ENCODE measurements at regions not wholly inside any gene's neighbourhood (a gene's known extent, or its start where the extent isn't known, plus 50 kb on each side); places are given as distances from the start of the nearest gene placed in this dataset.
"Not testable (repeated sequence)": the region's sequence is repeated elsewhere in the genome, so short reads cannot be mapped to it uniquely, and the experiment has no call there.

DNA sequence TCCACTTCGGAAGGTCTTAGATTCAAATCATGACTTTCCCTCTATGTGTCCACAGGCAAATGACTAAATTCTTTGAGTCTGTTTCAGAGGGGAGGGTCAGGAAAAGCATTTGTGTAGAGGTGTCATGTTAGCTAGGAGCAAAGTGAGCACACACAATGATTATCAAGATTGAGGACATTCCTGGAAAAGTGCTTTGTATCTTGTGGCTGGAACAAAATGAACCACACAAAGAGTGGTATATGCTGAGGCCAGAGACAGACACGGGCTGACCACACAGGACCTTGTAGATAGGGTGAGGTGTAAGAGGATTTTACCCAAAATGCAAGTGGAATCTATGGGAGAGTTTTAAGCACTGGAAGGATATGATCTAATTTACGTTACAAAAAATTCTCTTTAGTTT lies 245.3 kb upstream of the NMUR2 start:
- intact Hi-C loops (cut with DNase I, micrococcal nuclease) = no loop called here
- H3K36me3 ChIP-seq (ENCODE audit: low read depth) = no peaks in the 10 kb centered on the region
- TF ChIP-seq, protein P1, sequence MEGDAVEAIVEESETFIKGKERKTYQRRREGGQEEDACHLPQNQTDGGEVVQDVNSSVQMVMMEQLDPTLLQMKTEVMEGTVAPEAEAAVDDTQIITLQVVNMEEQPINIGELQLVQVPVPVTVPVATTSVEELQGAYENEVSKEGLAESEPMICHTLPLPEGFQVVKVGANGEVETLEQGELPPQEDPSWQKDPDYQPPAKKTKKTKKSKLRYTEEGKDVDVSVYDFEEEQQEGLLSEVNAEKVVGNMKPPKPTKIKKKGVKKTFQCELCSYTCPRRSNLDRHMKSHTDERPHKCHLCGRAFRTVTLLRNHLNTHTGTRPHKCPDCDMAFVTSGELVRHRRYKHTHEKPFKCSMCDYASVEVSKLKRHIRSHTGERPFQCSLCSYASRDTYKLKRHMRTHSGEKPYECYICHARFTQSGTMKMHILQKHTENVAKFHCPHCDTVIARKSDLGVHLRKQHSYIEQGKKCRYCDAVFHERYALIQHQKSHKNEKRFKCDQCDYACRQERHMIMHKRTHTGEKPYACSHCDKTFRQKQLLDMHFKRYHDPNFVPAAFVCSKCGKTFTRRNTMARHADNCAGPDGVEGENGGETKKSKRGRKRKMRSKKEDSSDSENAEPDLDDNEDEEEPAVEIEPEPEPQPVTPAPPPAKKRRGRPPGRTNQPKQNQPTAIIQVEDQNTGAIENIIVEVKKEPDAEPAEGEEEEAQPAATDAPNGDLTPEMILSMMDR (IDR thresholded peaks at IDR 0.05) = no peak
- no peak for ATAC-seq
- no peak for DNase-seq
- no peaks in the 10 kb centered on the region for H3K4me1 ChIP-seq (ENCODE audit: low read depth)
- no peak overlapping the region for H3K4me3 ChIP-seq
- no peaks in the 10 kb centered on the region for H3K9me3 ChIP-seq

DNA sequence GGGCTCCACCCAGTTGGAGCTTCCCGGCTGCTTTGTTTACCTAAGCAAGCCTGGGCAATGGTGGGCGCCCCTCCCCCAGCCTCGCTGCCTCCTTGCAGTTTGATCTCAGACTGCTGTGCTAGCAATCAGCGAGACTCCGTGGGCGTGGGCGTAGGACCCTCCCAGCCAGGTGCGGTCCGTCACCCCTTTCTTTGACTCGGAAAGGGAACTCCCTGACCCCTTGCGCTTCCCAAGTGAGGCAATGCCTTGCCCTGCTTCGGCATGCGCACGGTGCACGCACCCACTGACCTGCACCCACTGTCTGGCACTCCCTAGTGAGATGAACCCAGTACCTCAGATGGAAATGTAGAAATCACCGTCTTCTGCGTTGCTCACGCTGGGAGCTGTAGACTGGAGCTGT lies 254.4 kb upstream of the NMUR2 start:
- H3K4me1 ChIP-seq (ENCODE audit: low read depth); ATAC-seq; H3K9me3 ChIP-seq; H3K4me3 ChIP-seq; H3K36me3 ChIP-seq (ENCODE audit: low read depth); intact Hi-C loops (cut with DNase I, micrococcal nuclease): not testable (repeated sequence)
- peak in 1 of 3 donors; percentile 34 for DNase-seq

- Histone ChIP-seq H3K36me3 (ENCODE audit: low read depth) (no peaks in the 10 kb centered on the region), H3K4me3 (no peak overlapping the region), H3K9me3 (no peaks in the 10 kb centered on the region), H3K4me1 (ENCODE audit: low read depth) (no peaks in the 10 kb centered on the region)
- intact Hi-C loops (cut with DNase I, micrococcal nuclease) = no loop called here
- ATAC-seq = no peak
- no peak for DNase-seq
- TF ChIP-seq, protein P1 (IDR thresholded peaks at IDR 0.05) = no peak
Measured at GRCh38 chr5:152673601-152674000, 268.5 kb upstream of the NMUR2 start.

- intact Hi-C loops (cut with DNase I, micrococcal nuclease) = no loop called here
Measured at GRCh38 chr5:152674403-152674802, 269.3 kb upstream of the NMUR2 start.

DNA sequence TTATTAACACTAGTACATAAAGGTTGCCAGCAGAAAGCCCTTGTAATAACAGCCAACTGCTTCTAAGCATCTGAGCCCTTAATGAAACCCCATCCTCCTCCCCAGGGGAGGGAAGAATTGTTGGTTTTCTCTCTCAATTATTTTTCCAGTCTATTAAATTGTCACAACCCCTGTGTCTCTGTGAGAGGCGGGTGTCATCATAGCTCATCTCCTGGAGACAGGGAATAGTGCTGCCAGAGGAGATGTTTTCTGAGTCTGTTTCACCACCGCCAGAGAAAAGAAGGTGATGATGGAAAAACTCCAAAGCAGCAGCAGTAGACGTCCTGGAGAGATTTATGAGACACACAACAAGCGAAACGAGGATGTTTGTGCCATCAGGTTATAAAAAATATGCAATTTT lies 271.1 kb upstream of the NMUR2 start:
- TF ChIP-seq, protein P1 (IDR thresholded peaks at IDR 0.05) = no peak
- no peaks in the 10 kb centered on the region for H3K4me1 ChIP-seq (ENCODE audit: low read depth)
- no peaks in the 10 kb centered on the region for H3K9me3 ChIP-seq
- no peaks in the 10 kb centered on the region for H3K36me3 ChIP-seq (ENCODE audit: low read depth)
- DNase-seq = no peak
- no peak overlapping the region for H3K4me3 ChIP-seq
- ATAC-seq = no peak
- intact Hi-C loops (cut with DNase I, micrococcal nuclease) = no loop called here

More at GRCh38 chr5:152674403-152674802, 269.3 kb upstream of the NMUR2 start:
- TF ChIP-seq, protein P1 (IDR thresholded peaks at IDR 0.05) = no peak
- Histone ChIP-seq H3K9me3 (no peaks in the 10 kb centered on the region), H3K4me1 (ENCODE audit: low read depth) (no peaks in the 10 kb centered on the region), H3K4me3 (no peak overlapping the region), H3K36me3 (ENCODE audit: low read depth) (no peaks in the 10 kb centered on the region)
- no peak for DNase-seq
- ATAC-seq = no peak

- DNase-seq = no peak
- intact Hi-C loops (cut with DNase I, micrococcal nuclease) = no loop called here
- ATAC-seq = no peak
- TF ChIP-seq, protein P1 (IDR thresholded peaks at IDR 0.05) = no peak
- Histone ChIP-seq H3K4me1 (ENCODE audit: low read depth) (no peaks in the 10 kb centered on the region), H3K4me3 (no peak overlapping the region), H3K36me3 (ENCODE audit: low read depth) (no peaks in the 10 kb centered on the region), H3K9me3 (peaks cover 7% of the 10 kb centered on the region)
Measured at GRCh38 chr5:152683205-152683604, 278.1 kb upstream of the NMUR2 start.

Data from mucosa of descending colon (tissue), 3 donors.